ENCODE measurements at regions not wholly inside any gene's neighbourhood (a gene's known extent, or its start where the extent isn't known, plus 50 kb on each side); places are given as distances from the start of the nearest gene placed in this dataset.

DNA sequence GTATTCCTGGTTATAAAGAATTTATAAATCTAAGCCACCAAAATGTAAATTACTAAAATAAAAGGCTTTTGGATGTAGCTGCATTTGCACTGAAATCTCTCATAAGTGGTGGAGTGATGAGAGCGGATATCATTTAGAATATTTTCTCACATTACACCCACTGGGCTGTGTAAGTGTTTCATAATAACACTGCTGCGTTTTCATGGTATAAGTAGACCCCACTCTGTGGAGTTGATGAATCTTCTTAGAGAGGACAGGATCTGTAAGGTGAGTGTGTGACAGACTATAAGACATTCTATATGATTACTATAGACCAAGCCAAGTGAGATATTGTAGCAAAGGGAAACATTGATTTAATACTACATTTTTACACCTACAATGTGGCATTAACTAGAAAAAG, 1024.1 kb upstream of the LRRN3 start:
- Histone ChIP-seq H3F3A (ENCODE audit: insufficient read depth, low read length) (no peaks in the 10 kb centered on the region), H3K9ac (ENCODE audit: low read length) (no peak overlapping the region), H3K27ac (ENCODE audit: low read depth, low read length, poor library complexity, severe bottlenecking) (no peak overlapping the region), H4K20me1 (ENCODE audit: insufficient read depth, low read length) (no peaks in the 10 kb centered on the region), H3K79me2 (ENCODE audit: insufficient read depth, low read length) (no peaks in the 10 kb centered on the region), H3K27me3 (ENCODE audit: insufficient read depth, low read length) (no peaks in the 10 kb centered on the region), H3K36me3 (ENCODE audit: insufficient read depth, low read length) (no peaks in the 10 kb centered on the region), H3K4me2 (ENCODE audit: low read length) (no peak overlapping the region), H3K4me3 (ENCODE audit: low read depth, low read length, poor library complexity, severe bottlenecking) (no peak overlapping the region), H3K4me1 (ENCODE audit: insufficient read depth, low read length, severe bottlenecking) (no peaks in the 10 kb centered on the region), H3K9me3 (ENCODE audit: low read length) (no peaks in the 10 kb centered on the region), H3K9me2 (ENCODE audit: low read depth, low read length) (peaks cover 4% of the 10 kb centered on the region; the same call in 1 of the 2 replicates), H2AFZ (ENCODE audit: low read length) (no peak overlapping the region)
- no peak for TF ChIP-seq CTCF (IDR thresholded peaks at IDR 0.05; ENCODE audit: low read length)

DNA sequence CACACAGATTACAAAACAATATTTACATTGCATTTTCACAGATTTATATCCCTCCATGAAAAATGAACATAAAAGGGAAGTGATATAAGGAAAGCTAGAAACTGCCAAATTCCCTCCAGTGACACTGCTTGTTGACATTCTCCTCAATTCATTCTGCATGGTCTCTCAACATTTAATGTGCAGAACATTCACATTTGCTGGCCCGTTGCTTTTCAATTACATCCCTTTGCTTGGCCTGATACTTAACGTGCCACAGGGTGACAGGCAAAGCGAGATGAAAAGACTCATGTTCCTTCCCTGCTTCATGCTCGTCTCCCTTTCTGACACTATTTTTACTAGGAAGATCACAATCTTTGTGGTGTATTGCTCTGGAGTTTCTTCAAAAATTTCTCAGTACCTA, 1019.7 kb upstream of the LRRN3 start:
- TF ChIP-seq CTCF (IDR thresholded peaks at IDR 0.05; ENCODE audit: low read length) (no peak), EZH2 (IDR thresholded peaks at IDR 0.05; ENCODE audit: borderline replicate concordance, low read length) (no peak)
- H3K9me3 ChIP-seq (ENCODE audit: low read length): no peaks in the 10 kb centered on the region
- H3F3A ChIP-seq (ENCODE audit: insufficient read depth, low read length): no peaks in the 10 kb centered on the region
- H3K4me3 ChIP-seq (ENCODE audit: low read depth, low read length, poor library complexity, severe bottlenecking): no peak overlapping the region
- H2AFZ ChIP-seq (ENCODE audit: low read length): no peak overlapping the region
- no peak overlapping the region for H3K9ac ChIP-seq (ENCODE audit: low read length)
- H3K27ac ChIP-seq (ENCODE audit: low read depth, low read length, poor library complexity, severe bottlenecking): no peak overlapping the region
- no peaks in the 10 kb centered on the region for H4K20me1 ChIP-seq (ENCODE audit: insufficient read depth, low read length)
- no peaks in the 10 kb centered on the region for H3K4me1 ChIP-seq (ENCODE audit: insufficient read depth, low read length, severe bottlenecking)
- no peaks in the 10 kb centered on the region for H3K27me3 ChIP-seq (ENCODE audit: insufficient read depth, low read length)
- H3K36me3 ChIP-seq (ENCODE audit: insufficient read depth, low read length): no peaks in the 10 kb centered on the region
- no peaks in the 10 kb centered on the region; the same call in 1 of the 2 replicates for H3K9me2 ChIP-seq (ENCODE audit: low read depth, low read length)
- H3K4me2 ChIP-seq (ENCODE audit: low read length): no peak overlapping the region
- no peaks in the 10 kb centered on the region for H3K79me2 ChIP-seq (ENCODE audit: insufficient read depth, low read length)

DNA sequence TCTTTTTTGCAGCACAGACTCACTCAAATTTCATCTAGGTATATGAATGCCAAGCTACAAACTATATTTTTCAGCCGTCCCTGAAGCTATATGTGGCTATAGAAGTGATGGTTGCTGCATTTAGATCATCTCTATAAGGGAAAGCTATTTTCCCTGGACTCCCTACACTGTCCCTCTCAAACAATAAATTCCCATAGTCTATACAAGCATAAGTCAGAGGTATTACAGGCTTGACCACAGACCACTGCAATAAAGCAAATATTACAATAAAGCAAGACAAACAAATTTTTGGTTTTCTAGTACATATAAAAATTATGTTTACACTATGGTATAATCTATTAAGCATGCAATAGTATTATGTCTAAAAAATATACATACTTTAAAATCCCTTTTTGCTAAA, 1015.5 kb upstream of the LRRN3 start:
- no peaks in the 10 kb centered on the region for H3K9me3 ChIP-seq (ENCODE audit: low read length)
- H3K9me2 ChIP-seq (ENCODE audit: low read depth, low read length): no peaks in the 10 kb centered on the region
- H2AFZ ChIP-seq (ENCODE audit: low read length): no peak overlapping the region
- no peaks in the 10 kb centered on the region for H3K36me3 ChIP-seq (ENCODE audit: insufficient read depth, low read length)
- no peak overlapping the region for H3K4me3 ChIP-seq (ENCODE audit: low read depth, low read length, poor library complexity, severe bottlenecking)
- H3K79me2 ChIP-seq (ENCODE audit: insufficient read depth, low read length): no peaks in the 10 kb centered on the region
- H3F3A ChIP-seq (ENCODE audit: insufficient read depth, low read length): no peaks in the 10 kb centered on the region
- H3K27me3 ChIP-seq (ENCODE audit: insufficient read depth, low read length): no peaks in the 10 kb centered on the region
- H3K27ac ChIP-seq (ENCODE audit: low read depth, low read length, poor library complexity, severe bottlenecking): no peak overlapping the region
- no peak overlapping the region for H3K4me2 ChIP-seq (ENCODE audit: low read length)
- TF ChIP-seq EZH2 (IDR thresholded peaks at IDR 0.05; ENCODE audit: borderline replicate concordance, low read length) (no peak), CTCF (IDR thresholded peaks at IDR 0.05; ENCODE audit: low read length) (no peak)
- no peak overlapping the region for H3K9ac ChIP-seq (ENCODE audit: low read length)
- no peaks in the 10 kb centered on the region for H3K4me1 ChIP-seq (ENCODE audit: insufficient read depth, low read length, severe bottlenecking)
- no peaks in the 10 kb centered on the region for H4K20me1 ChIP-seq (ENCODE audit: insufficient read depth, low read length)
